HepG2 (cell line): ENCODE measurements at regions not wholly inside any gene's neighbourhood (a gene's known extent, or its start where the extent isn't known, plus 50 kb on each side); places are given as distances from the start of the nearest gene placed in this dataset.

ENCODE experiments used
- ATAC-seq: fragments of 200-7000 bp; cut with Tn5 transposase; 3 replicates; pipeline ENCODE4 v1.9.1; 2020; ENCODE audit warnings: mild to moderate bottlenecking, moderate library complexity
- BruUV-seq: library from RNA; stranded (reverse); fragments of 400-500 nt; replicated peaks from 2 replicates; lab custom pipeline; 2021; lab: Mats Ljungman, UMichigan
- CTCF ChIA-PET: fragments of 300-600 bp; formaldehyde crosslinking; extraction: SDS; loops from one replicate; lab custom pipeline; 2021; ENCODE audit warnings: low total read pairs, inconsistent platforms, low intra/inter-chr PET ratio; lab: Yijun Ruan, JAX
- POLR2A ChIA-PET: fragments of 350-600 bp; sonication (Branson Sonifier 250); formaldehyde crosslinking; loops from one replicate; lab custom pipeline; 2020; ENCODE audit warnings: antibody characterized with exemption, inconsistent platforms; lab: Yijun Ruan, JAX
- DNase-seq: peaks from one replicate; pipeline ENCODE4 v3.0.0-alpha.2; 2015; ENCODE audit warnings: low spot score
- FAIRE-seq: peaks from 3 replicates; lab custom pipeline; 2011; peaks lifted over from hg19 to GRCh38; lab: Jason Lieb, UNC
- H2AFZ ChIP-seq: one replicate; pipeline ENCODE4 v1.6.1; 2011; ENCODE audit warnings: low read length, inconsistent platforms
- H3K27ac ChIP-seq: fragments of 300-600 bp; 3 replicates; pipeline ENCODE4 v1.8.0; 2011; ENCODE audit warnings: mixed run types, mild to moderate bottlenecking, mixed read lengths, low read length, inconsistent platforms; ENCODE audit not compliant: insufficient read depth; ENCODE audit errors: extremely low read length
- H3K27me3 ChIP-seq, 2 experiments: fragments of 200-600 bp in 1 of 2; 2 replicates in 1 of 2; 3 replicates in 1 of 2; pipeline versions ENCODE4 v1.6.0 to v1.8.0; 2011; ENCODE audit warnings: low read length in 2 of 2, mild to moderate bottlenecking in 2 of 2, moderate library complexity in 2 of 2, inconsistent platforms in 1 of 2; ENCODE audit not compliant: insufficient read depth in 2 of 2, control insufficient read depth in 1 of 2
- H3K36me3 ChIP-seq, 2 experiments: fragments of 200-600 bp in 1 of 2; replicated peaks in 1 of 2; 2 replicates in 1 of 2; 3 replicates in 1 of 2; pipeline versions ENCODE4 v1.5.1 to v1.8.0; 2011; ENCODE audit warnings: low read length in 2 of 2, inconsistent platforms in 1 of 2; ENCODE audit not compliant: insufficient read depth in 2 of 2, control insufficient read depth in 1 of 2
- H3K4me1 ChIP-seq: 2 replicates; pipeline ENCODE4 v1.5.1; 2012; ENCODE audit warnings: low read length, inconsistent platforms; ENCODE audit not compliant: insufficient read depth
- H3K4me2 ChIP-seq: 2 replicates; pipeline ENCODE4 v1.6.0; 2011; ENCODE audit warnings: low read depth, low read length, inconsistent platforms
- H3K4me3 ChIP-seq, 3 experiments: fragments of 200-600 bp in 1 of 3; sonication (generic), shearing (Covaris generic) in 1 of 3; replicated peaks in 1 of 3; 2 replicates each; pipeline ENCODE4 v1.5.1; 2011 to 2016; ENCODE audit warnings: low read length in 3 of 3, inconsistent platforms in 2 of 3, low read depth in 2 of 3, mild to moderate bottlenecking in 2 of 3, control low read depth in 1 of 3, mixed read lengths in 1 of 3; ENCODE audit not compliant: insufficient read depth in 1 of 3
- H3K79me2 ChIP-seq: one replicate; pipeline ENCODE4 v1.6.1; 2011; ENCODE audit warnings: low read length, inconsistent platforms; ENCODE audit not compliant: insufficient read depth
- H3K9ac ChIP-seq: 2 replicates; pipeline ENCODE4 v1.6.0; 2011; ENCODE audit warnings: mild to moderate bottlenecking, low read depth, low read length, inconsistent platforms; ENCODE audit not compliant: insufficient read depth
- H3K9me3 ChIP-seq: 2 replicates; pipeline ENCODE4 v1.5.1; 2012; ENCODE audit warnings: mild to moderate bottlenecking, low read length
- H4K20me1 ChIP-seq: 2 replicates; pipeline ENCODE4 v1.6.0; 2011; ENCODE audit warnings: inconsistent platforms, mild to moderate bottlenecking, low read length, moderate library complexity; ENCODE audit not compliant: insufficient read depth
- GTF3A ChIP-seq: sonication (generic); formaldehyde crosslinking; conservative IDR thresholded peaks from 2 replicates; pipeline ENCODE4 v1.4.0; 2020; ENCODE audit warnings: mild to moderate bottlenecking, missing genetic modification reagents
- HES4 ChIP-seq: sonication (generic); formaldehyde crosslinking; IDR thresholded peaks from 2 replicates; pipeline ENCODE4 v1.9.0; 2021; ENCODE audit warnings: mild to moderate bottlenecking, missing genetic modification reagents, borderline replicate concordance
- IKZF5 ChIP-seq: IDR thresholded peaks from 2 replicates; pipeline ENCODE4 v1.6.1; 2018; ENCODE audit warnings: missing genetic modification reagents, mild to moderate bottlenecking, missing compliant biosample characterization
- KDM4B ChIP-seq: sonication (generic); formaldehyde crosslinking; IDR thresholded peaks from 2 replicates; pipeline ENCODE4 v1.4.0; 2020; ENCODE audit warnings: missing genetic modification reagents
- NR2F1 ChIP-seq, 2 experiments: fragments of 450-650 bp in 1 of 2; formaldehyde crosslinking in 1 of 2; IDR thresholded peaks; 2 replicates each; pipeline versions ENCODE4 v1.5.0 to v1.6.1; 2016 to 2020; ENCODE audit warnings: mild to moderate bottlenecking in 1 of 2, missing compliant biosample characterization in 1 of 2, missing genetic modification reagents in 1 of 2, moderate library complexity in 1 of 2
- RORA ChIP-seq: sonication (generic); formaldehyde crosslinking; IDR thresholded peaks from 2 replicates; pipeline ENCODE4 v1.5.0; 2020; ENCODE audit warnings: mild to moderate bottlenecking, missing genetic modification reagents, moderate library complexity
- ZC3H13 ChIP-seq: sonication (generic); formaldehyde crosslinking; IDR thresholded peaks from 2 replicates; pipeline ENCODE4 v1.8.1; 2023; ENCODE audit warnings: mild to moderate bottlenecking, missing genetic modification reagents, moderate library complexity
- ZFP1 ChIP-seq: IDR thresholded peaks from 2 replicates; pipeline ENCODE4 v1.6.1; 2016
- ZNF121 ChIP-seq: sonication (generic); formaldehyde crosslinking; IDR thresholded peaks from 2 replicates; pipeline ENCODE4 v1.5.0; 2020; ENCODE audit warnings: mild to moderate bottlenecking, missing genetic modification reagents
- ZNF558 ChIP-seq: sonication (generic); formaldehyde crosslinking; IDR thresholded peaks from 2 replicates; pipeline ENCODE4 v1.9.0; 2022; ENCODE audit warnings: mild to moderate bottlenecking, missing genetic modification reagents, borderline replicate concordance
- ZNF710 ChIP-seq: sonication (generic); formaldehyde crosslinking; IDR thresholded peaks from 2 replicates; pipeline ENCODE4 v1.5.0; 2020; ENCODE audit warnings: mild to moderate bottlenecking, missing genetic modification reagents, borderline replicate concordance
- ZNF75D ChIP-seq: sonication (generic); formaldehyde crosslinking; IDR thresholded peaks from 2 replicates; pipeline ENCODE4 v1.8.1; 2023; ENCODE audit warnings: missing genetic modification reagents, mild to moderate bottlenecking, borderline replicate concordance
- in situ Hi-C: cut with HindIII; loops from 2 replicates; pipeline ENCODE4 v1.10.0; 2017; ENCODE audit warnings: low pct_unique_long_range_greater_than_20kb; ENCODE audit not compliant: extremely low pct_ligation_motif_present
- intact Hi-C: fragments of 100-400 bp; cut with micrococcal nuclease; formaldehyde crosslinking; loops from one replicate; pipeline ENCODE4 v1.10.0; 2022; ENCODE audit not compliant: unreplicated experiment
- TF ChIP-seq, protein P1 (sequence below): IDR thresholded peaks from 2 replicates; pipeline ENCODE4 v1.6.1; 2016; ENCODE audit warnings: low read depth

GRCh38 chr5:74224331-74224730, 416.2 kb downstream of the ENC1 start:
- CTCF ChIA-PET: no interaction called here
- Histone ChIP-seq H3K27ac (no peak overlapping the region), H3K4me1 (no peaks in the 10 kb centered on the region), H3K4me3 (no peak overlapping the region), H3K9me3 (peaks cover 5% of the 10 kb centered on the region; the same call in 1 of the 2 replicates), H3K27me3 (peaks cover 0 to 6% of the 10 kb centered on the region in 2 experiments; a peak in 1 of 5 replicates), H3K4me2 (no peak overlapping the region), H2AFZ (no peak overlapping the region), H3K9ac (no peak overlapping the region), H4K20me1 (no peaks in the 10 kb centered on the region), H3K36me3 (no peaks in the 10 kb centered on the region), H3K79me2 (no peaks in the 10 kb centered on the region)
- FAIRE-seq (no peak), DNase-seq (no peak), ATAC-seq (no peak)
- in situ Hi-C loops (no loop called here), intact Hi-C loops (no loop called here)
- POLR2A ChIA-PET: no interaction called here
- BruUV-seq: no TSS peak
- no peak for TF ChIP-seq ZNF558
- TF ChIP-seq ZC3H13: no peak
- no peak for TF ChIP-seq KDM4B (CRISPR knock-in tag)
- TF ChIP-seq HES4: no peak
- no peak for TF ChIP-seq GTF3A (CRISPR knock-in tag)
- no peak for TF ChIP-seq ZNF121 (CRISPR knock-in tag)
- TF ChIP-seq ZNF75D (CRISPR knock-in tag): no peak
- no peak for TF ChIP-seq IKZF5
- no peak for TF ChIP-seq ZFP1 (CRISPR knock-in tag)
- TF ChIP-seq ZNF710 (CRISPR knock-in tag): no peak
- TF ChIP-seq RORA: no peak
- TF ChIP-seq, protein P1, sequence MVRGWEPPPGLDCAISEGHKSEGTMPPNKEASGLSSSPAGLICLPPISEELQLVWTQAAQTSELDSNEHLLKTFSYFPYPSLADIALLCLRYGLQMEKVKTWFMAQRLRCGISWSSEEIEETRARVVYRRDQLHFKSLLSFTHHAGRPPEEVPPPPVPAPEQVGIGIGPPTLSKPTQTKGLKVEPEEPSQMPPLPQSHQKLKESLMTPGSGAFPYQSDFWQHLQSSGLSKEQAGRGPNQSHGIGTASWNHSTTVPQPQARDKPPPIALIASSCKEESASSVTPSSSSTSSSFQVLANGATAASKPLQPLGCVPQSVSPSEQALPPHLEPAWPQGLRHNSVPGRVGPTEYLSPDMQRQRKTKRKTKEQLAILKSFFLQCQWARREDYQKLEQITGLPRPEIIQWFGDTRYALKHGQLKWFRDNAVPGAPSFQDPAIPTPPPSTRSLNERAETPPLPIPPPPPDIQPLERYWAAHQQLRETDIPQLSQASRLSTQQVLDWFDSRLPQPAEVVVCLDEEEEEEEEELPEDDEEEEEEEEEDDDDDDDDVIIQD (CRISPR knock-in tag): no peak
- no peak for TF ChIP-seq NR2F1 (CRISPR knock-in tag; IDR thresholded peaks at IDR 0.05)
